PC-9 (cell line): ENCODE measurements at regions not wholly inside any gene's neighbourhood (a gene's known extent, or its start where the extent isn't known, plus 50 kb on each side); places are given as distances from the start of the nearest gene placed in this dataset.
"Not testable (repeated sequence)": the region's sequence is repeated elsewhere in the genome, so short reads cannot be mapped to it uniquely, and the experiment has no call there.

Experiments used
- BruUV-seq: library from RNA; stranded (reverse); fragments of 400-500 nt; replicated peaks from 2 replicates; lab custom pipeline; 2021; lab: Mats Ljungman, UMichigan
- CTCF ChIA-PET: fragments of 300-600 bp; sonication (Branson Sonifier 250); formaldehyde crosslinking; loops from one replicate; lab custom pipeline; 2022; ENCODE audit warnings: antibody characterized with exemption; lab: Charles Lee
- POLR2A ChIA-PET: fragments of 300-600 bp; sonication (Branson Sonifier 250); formaldehyde crosslinking; loops from one replicate; lab custom pipeline; 2022; ENCODE audit warnings: antibody characterized with exemption; ENCODE audit not compliant: unreplicated experiment; lab: Charles Lee
- DNase-seq, 2 experiments: peaks; one replicate each; pipeline versions ENCODE4 v3.0.0 to v3.0.0-alpha.2; 2015 to 2022; ENCODE audit warnings: mixed read lengths in 1 of 2
- H2AFZ ChIP-seq: fragments of 200-600 bp; sonication (generic); 2 replicates; pipeline ENCODE4 v1.8.1; 2017; ENCODE audit warnings: antibody characterized with exemption
- H3F3A ChIP-seq: fragments of 200-600 bp; sonication (generic); 2 replicates; pipeline ENCODE4 v1.8.1; 2017; ENCODE audit warnings: antibody characterized with exemption, mild to moderate bottlenecking, low read depth; ENCODE audit not compliant: insufficient read depth
- H3K27ac ChIP-seq: fragments of 200-600 bp; sonication (generic); 2 replicates; pipeline ENCODE4 v1.6.1; 2016; ENCODE audit warnings: mixed run types
- H3K27me3 ChIP-seq: fragments of 200-600 bp; sonication (generic); 2 replicates; pipeline ENCODE4 v1.6.1; 2016; ENCODE audit warnings: low read depth, mixed run types; ENCODE audit not compliant: insufficient read depth
- H3K36me3 ChIP-seq: fragments of 200-600 bp; sonication (generic); 2 replicates; pipeline ENCODE4 v1.6.1; 2016; ENCODE audit warnings: low read depth, mixed run types
- H3K4me1 ChIP-seq: fragments of 200-600 bp; sonication (generic); replicated peaks from 2 replicates; pipeline ENCODE4 v1.6.1; 2016; ENCODE audit warnings: mixed run types; ENCODE audit not compliant: insufficient read depth
- H3K4me2 ChIP-seq: fragments of 200-600 bp; sonication (generic); 2 replicates; pipeline ENCODE4 v1.6.1; 2017; ENCODE audit warnings: mixed run types
- H3K4me3 ChIP-seq: fragments of 200-600 bp; sonication (generic); 2 replicates; pipeline ENCODE4 v1.6.1; 2016; ENCODE audit warnings: mixed run types
- H3K79me2 ChIP-seq: fragments of 200-600 bp; sonication (generic); 2 replicates; pipeline ENCODE4 v1.6.1; 2017; ENCODE audit warnings: low read depth, mixed run types
- H3K9me2 ChIP-seq: fragments of 200-600 bp; sonication (generic); 2 replicates; pipeline ENCODE4 v1.8.1; 2017; ENCODE audit warnings: mild to moderate bottlenecking; ENCODE audit not compliant: insufficient read depth
- H3K9me3 ChIP-seq: fragments of 200-600 bp; sonication (generic); 2 replicates; pipeline ENCODE4 v1.8.1; 2016; ENCODE audit warnings: low read depth; ENCODE audit not compliant: insufficient read depth
- H4K20me1 ChIP-seq: fragments of 200-600 bp; sonication (generic); 2 replicates; pipeline ENCODE4 v1.8.1; 2017; ENCODE audit not compliant: insufficient read depth
- EZH2 ChIP-seq: fragments of 200-600 bp; sonication (generic); IDR thresholded peaks from 2 replicates; pipeline ENCODE4 v1.8.0; 2017; ENCODE audit warnings: antibody characterized with exemption, low read depth
- intact Hi-C: fragments of 100-400 bp; cut with micrococcal nuclease; formaldehyde crosslinking; loops from one replicate; pipeline ENCODE4 v1.10.0; 2022; ENCODE audit not compliant: unreplicated experiment
- TF ChIP-seq, protein P1 (sequence below): fragments of 200-600 bp; sonication (generic); conservative IDR thresholded peaks from 2 replicates; pipeline ENCODE4 v1.6.1; 2017; ENCODE audit warnings: mixed run types, antibody characterized with exemption, mild to moderate bottlenecking, moderate library complexity

DNA sequence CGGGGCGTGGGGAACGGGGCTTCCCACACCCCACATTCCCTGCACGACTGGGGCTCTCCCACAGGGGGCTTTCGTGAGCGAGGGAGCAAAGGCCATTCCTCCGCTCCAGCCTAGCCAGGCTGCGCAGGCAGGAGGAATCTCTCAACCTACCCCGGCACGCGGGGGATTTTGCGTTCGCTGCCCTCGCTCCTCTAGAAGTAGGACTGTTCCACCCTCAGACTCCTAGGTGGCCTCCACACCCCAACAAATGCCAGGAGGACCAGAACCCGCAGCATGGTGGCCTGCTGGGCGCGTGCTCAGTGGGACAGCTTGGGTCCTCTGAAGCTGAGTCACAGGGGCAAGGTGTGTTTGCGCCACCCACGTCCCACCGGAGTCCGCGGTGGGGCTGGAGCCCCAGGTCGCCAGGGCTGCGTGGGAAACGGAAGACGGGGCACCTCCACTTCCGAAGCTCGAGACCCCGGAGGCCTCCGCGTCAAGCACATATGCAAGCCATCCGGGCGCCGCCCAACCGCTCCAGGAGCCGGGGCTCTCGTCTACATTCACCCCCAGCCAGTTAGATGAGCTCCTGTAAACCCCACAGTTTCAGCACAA is 1938.5 kb upstream of the DEFB115 start:
- no peaks in the 10 kb centered on the region for H3F3A ChIP-seq
- H3K9me3 ChIP-seq: no peaks in the 10 kb centered on the region
- H3K4me3 ChIP-seq: no peak overlapping the region
- DNase-seq: no peak
- H3K4me1 ChIP-seq: no peaks in the 10 kb centered on the region
- H3K27me3 ChIP-seq: peaks cover 13% of the 10 kb centered on the region; the same call in 1 of the 2 replicates
- no peak overlapping the region for H2AFZ ChIP-seq
- no peaks in the 10 kb centered on the region for H3K79me2 ChIP-seq
- H3K27ac ChIP-seq: no peak overlapping the region
- intact Hi-C loops: no loop called here
- no peaks in the 10 kb centered on the region for H4K20me1 ChIP-seq
- ChIA-PET CTCF (no interaction called here), POLR2A (no interaction called here)
- H3K4me2 ChIP-seq: no peak overlapping the region
- H3K36me3 ChIP-seq: no peaks in the 10 kb centered on the region
- no peaks in the 10 kb centered on the region for H3K9me2 ChIP-seq
- no TSS peak for BruUV-seq
- TF ChIP-seq EZH2: no peak
- TF ChIP-seq, protein P1, sequence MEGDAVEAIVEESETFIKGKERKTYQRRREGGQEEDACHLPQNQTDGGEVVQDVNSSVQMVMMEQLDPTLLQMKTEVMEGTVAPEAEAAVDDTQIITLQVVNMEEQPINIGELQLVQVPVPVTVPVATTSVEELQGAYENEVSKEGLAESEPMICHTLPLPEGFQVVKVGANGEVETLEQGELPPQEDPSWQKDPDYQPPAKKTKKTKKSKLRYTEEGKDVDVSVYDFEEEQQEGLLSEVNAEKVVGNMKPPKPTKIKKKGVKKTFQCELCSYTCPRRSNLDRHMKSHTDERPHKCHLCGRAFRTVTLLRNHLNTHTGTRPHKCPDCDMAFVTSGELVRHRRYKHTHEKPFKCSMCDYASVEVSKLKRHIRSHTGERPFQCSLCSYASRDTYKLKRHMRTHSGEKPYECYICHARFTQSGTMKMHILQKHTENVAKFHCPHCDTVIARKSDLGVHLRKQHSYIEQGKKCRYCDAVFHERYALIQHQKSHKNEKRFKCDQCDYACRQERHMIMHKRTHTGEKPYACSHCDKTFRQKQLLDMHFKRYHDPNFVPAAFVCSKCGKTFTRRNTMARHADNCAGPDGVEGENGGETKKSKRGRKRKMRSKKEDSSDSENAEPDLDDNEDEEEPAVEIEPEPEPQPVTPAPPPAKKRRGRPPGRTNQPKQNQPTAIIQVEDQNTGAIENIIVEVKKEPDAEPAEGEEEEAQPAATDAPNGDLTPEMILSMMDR: no peak

DNA sequence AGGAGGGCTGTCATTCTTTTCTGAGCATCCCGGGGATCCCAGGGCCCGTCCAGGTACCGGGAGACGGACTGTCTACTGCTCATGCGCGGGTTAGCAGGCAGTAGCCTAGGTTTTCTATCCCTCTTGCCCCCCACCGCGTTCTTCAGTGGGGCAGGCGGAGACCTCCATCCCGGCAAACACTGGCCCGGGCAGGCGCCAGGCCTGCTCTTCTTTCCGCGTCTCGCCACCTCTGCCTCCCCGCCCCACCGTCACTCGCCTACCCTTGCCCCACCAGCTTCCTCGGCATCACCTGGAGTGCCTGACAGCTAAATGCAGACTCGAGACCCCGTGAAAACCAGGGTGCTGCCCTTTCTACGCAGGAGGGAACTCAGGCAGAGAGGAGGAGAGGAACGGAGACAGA is 1937.7 kb upstream of the DEFB115 start:
- Histone ChIP-seq H2AFZ (no peak overlapping the region), H3K9me2 (no peaks in the 10 kb centered on the region), H3K4me3 (no peak overlapping the region), H3K27ac (no peak overlapping the region), H3K27me3 (peaks cover 13% of the 10 kb centered on the region; the same call in 1 of the 2 replicates), H3K4me1 (no peaks in the 10 kb centered on the region), H3K36me3 (no peaks in the 10 kb centered on the region), H3F3A (no peaks in the 10 kb centered on the region), H3K9me3 (no peaks in the 10 kb centered on the region), H4K20me1 (no peaks in the 10 kb centered on the region), H3K4me2 (no peak overlapping the region), H3K79me2 (no peaks in the 10 kb centered on the region)
- ChIA-PET CTCF (no interaction called here), POLR2A (no interaction called here)
- no TSS peak for BruUV-seq
- intact Hi-C loops: no loop called here
- no peak for DNase-seq
- TF ChIP-seq, protein P1: no peak
- TF ChIP-seq EZH2: no peak

DNA sequence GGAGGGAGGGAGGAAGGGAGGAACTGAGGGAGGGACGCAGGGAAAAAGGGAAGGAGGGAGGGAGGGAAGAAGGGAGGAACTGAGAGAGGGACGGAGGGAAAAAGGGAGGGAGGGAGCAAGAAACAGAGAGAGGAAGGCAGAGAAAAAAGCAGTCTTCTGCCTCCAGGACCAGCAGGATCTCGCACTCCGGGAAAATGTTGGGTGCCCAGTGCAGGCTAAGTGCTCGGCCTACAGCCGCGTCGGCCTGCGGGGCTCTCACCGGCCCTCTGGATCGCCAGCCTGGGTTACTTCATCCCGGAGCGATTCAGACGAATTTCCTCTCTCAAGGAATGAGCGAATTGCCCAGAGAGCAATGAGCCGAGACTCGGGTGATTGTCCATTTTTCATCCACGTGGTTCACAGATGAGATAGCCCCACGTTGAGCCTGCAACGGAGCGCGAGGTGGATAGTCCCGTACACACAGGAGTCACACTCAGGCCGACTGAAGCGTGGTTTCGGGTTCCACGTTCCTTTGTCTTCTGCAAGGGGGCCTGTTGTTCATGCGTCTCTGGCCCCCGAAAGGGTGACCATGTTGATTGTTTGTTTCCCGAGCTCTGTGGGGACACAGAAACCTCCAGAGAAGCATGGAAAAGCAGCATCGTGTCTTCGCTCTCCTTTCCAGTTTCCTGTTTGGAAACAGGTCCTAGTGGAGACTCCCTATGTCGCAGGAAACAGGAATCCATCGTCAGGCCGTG is 1937.1 kb upstream of the DEFB115 start:
- H3F3A ChIP-seq, BruUV-seq, H3K36me3 ChIP-seq, H4K20me1 ChIP-seq, H3K4me1 ChIP-seq, DNase-seq, H3K9me2 ChIP-seq, intact Hi-C loops, H3K27ac ChIP-seq, H3K9me3 ChIP-seq, POLR2A ChIA-PET, CTCF ChIA-PET, H3K79me2 ChIP-seq, H3K4me3 ChIP-seq: not testable (repeated sequence)
- H3K4me2 ChIP-seq: peak overlapping the region; percentile 2; the same call in 1 of the 2 replicates
- H2AFZ ChIP-seq: 0 out of 2 replicates have a peak overlapping the region, but pooled peaks have one; percentile 46
- H3K27me3 ChIP-seq: peaks cover 13% of the 10 kb centered on the region; the same call in 1 of the 2 replicates

DNA sequence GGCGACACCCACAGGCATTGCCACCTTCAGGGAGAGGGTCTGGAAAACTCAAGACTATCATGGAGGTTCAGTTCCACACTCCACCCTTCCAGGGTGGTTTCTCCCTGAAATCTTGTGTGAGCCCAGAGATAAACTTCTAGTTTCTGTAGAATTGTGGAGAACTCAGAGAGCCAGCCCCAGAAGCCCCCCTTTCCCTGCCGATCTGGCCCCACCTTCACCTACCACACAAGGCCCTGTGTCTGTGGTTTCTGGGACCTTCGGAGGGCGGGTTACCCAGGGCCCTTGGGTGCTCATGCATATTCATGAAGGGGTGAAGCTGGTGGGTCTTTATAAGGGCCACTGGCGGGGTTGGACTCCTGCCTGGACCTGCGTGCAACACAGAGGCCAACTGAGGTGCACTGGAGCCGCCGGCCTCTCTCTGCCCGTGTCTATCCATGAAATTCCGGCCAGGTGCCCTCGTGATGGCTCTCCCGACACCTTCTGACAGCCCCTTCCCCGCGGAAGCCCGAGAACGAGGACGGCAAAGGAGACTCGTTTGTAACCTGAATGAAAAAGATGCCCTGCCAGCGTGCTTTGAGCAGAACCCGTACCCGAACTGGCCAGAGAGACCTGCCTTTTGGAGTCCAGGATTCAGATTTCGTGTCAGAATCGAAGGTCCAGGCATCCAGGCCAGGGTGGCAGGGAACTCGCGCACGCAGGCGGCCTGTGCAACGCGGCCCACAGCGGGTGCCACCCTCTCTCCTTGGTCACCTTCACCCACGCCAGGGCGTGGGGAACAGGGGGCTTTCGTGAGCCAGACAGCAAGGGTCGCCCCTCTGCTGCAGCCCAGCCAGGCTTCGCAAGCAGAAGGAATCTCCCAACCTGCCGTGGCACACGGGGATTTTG is 1933.6 kb upstream of the DEFB115 start:
- H3K9me2 ChIP-seq, H2AFZ ChIP-seq, H3K4me2 ChIP-seq, H3K36me3 ChIP-seq, DNase-seq, CTCF ChIA-PET, H3K4me1 ChIP-seq, H4K20me1 ChIP-seq, H3K27ac ChIP-seq, POLR2A ChIA-PET, H3K79me2 ChIP-seq, H3K4me3 ChIP-seq, intact Hi-C loops, H3F3A ChIP-seq, BruUV-seq, H3K9me3 ChIP-seq: not testable (repeated sequence)
- H3K27me3 ChIP-seq: peaks cover 13% of the 10 kb centered on the region; the same call in 1 of the 2 replicates

DNA sequence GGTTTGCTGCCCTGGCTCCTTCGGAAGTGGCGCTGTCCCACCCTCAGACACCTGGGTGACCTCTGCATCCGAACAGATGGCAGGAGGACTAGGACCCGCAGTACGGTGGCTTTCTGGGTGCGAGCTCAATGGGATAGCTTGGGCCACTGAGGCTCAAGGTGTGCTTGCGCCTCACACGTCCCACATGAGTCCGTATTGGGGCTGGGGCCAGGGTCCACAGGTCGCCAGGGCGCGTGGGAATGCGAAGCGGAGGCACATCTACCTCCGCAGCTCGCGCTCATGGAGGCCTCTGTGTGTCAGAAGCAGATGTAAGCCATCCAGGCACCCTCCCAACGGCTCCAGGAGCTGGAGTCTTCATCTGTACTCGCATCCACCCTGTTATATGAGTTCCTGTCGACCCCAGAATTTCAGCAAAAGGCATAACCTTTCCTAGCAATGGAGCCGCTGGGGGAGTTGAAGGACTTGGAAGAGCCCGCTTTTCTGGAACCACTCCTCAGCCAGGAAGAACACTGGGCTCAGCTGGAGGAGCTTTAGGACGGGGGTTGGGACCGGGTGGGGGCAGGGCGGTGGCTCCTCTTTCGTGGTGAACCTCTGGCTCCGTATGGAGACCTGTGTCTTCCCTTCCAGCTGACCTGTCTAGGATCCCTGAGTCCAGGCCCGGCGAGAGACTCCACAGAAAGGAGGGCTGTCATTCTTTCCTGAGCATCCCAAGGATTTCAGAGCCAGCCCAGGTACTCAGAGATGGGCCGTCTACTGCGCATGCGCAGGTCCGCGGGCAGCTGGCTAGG is 1932.8 kb upstream of the DEFB115 start:
- H3K79me2 ChIP-seq, H3F3A ChIP-seq, DNase-seq, BruUV-seq, H4K20me1 ChIP-seq, H3K4me2 ChIP-seq, H3K9me3 ChIP-seq, H3K27ac ChIP-seq, POLR2A ChIA-PET, CTCF ChIA-PET, H2AFZ ChIP-seq, H3K4me3 ChIP-seq, H3K4me1 ChIP-seq, H3K36me3 ChIP-seq, H3K9me2 ChIP-seq, intact Hi-C loops: not testable (repeated sequence)
- peaks cover 13% of the 10 kb centered on the region; the same call in 1 of the 2 replicates for H3K27me3 ChIP-seq
